Frontal cortex (tissue), 3 donors: ENCODE measurements at regions not wholly inside any gene's neighbourhood (a gene's known extent, or its start where the extent isn't known, plus 50 kb on each side); places are given as distances from the start of the nearest gene placed in this dataset.

Source experiments
- DNase-seq, 2 donors: peaks; one replicate each; pipeline ENCODE4 v3.0.0; 2012; ENCODE audit warnings: low spot score in 2 of 2
- FAIRE-seq: peaks from 2 replicates; lab custom pipeline; 2012; peaks lifted over from hg19 to GRCh38; lab: Jason Lieb, UNC
- donor health status: control.
- donor health status: control.
- donor health status: control.

GRCh38 chr7:12456506-12456905 is 52.8 kb upstream of the VWDE start:
- FAIRE-seq (no peak), DNase-seq (no peak)

GRCh38 chr7:12458520-12459131 is 55.0 kb upstream of the VWDE start:
- DNase-seq (no peak), FAIRE-seq (no peak)

- FAIRE-seq (no peak), DNase-seq (no peak)
These were observed 64.2 kb upstream of the VWDE start for GRCh38 chr7:12467837-12468236.

- DNase-seq (no peak), FAIRE-seq (no peak)
These were observed 65.9 kb upstream of the VWDE start for GRCh38 chr7:12469568-12469967.

- no peak for FAIRE-seq
These were observed 67.3 kb upstream of the VWDE start for GRCh38 chr7:12470930-12471329.

GRCh38 chr7:12474035-12474434 is 70.4 kb upstream of the VWDE start:
- FAIRE-seq, result no peak

More at GRCh38 chr7:12470930-12471329, 67.3 kb upstream of the VWDE start:
- DNase-seq, result no peak

GRCh38 chr7:12475362-12476063 is 71.8 kb upstream of the VWDE start:
- DNase-seq, result no peak
- no peak for FAIRE-seq

More at GRCh38 chr7:12474035-12474434, 70.4 kb upstream of the VWDE start:
- no peak for DNase-seq

GRCh38 chr7:12477620-12478019 is 74.0 kb upstream of the VWDE start:
- DNase-seq, result no peak
- no peak for FAIRE-seq

GRCh38 chr7:12481722-12482121 is 78.1 kb upstream of the VWDE start:
- no peak for DNase-seq
- no peak for FAIRE-seq

GRCh38 chr7:12485845-12486244 is 82.2 kb upstream of the VWDE start:
- DNase-seq (no peak), FAIRE-seq (no peak)

- DNase-seq (no peak), FAIRE-seq (no peak)
These were observed 82.2 kb upstream of the SCIN start for GRCh38 chr7:12488341-12488740.

GRCh38 chr7:12490107-12490688 is 80.3 kb upstream of the SCIN start:
- peak; percentile 21 for FAIRE-seq
- peak in 1 of 2 donors; percentile 24 for DNase-seq

- DNase-seq, result no peak
- FAIRE-seq, result no peak
These were observed 79.6 kb upstream of the SCIN start for GRCh38 chr7:12490940-12491339.

GRCh38 chr7:12491526-12491925 is 79.0 kb upstream of the SCIN start:
- no peak for FAIRE-seq

GRCh38 chr7:12493407-12493806 is 77.1 kb upstream of the SCIN start:
- FAIRE-seq (no peak), DNase-seq (no peak)

More at GRCh38 chr7:12491526-12491925, 79.0 kb upstream of the SCIN start:
- no peak for DNase-seq

- FAIRE-seq, result no peak
- DNase-seq, result no peak
These were observed 76.4 kb upstream of the SCIN start for GRCh38 chr7:12493863-12494686.

GRCh38 chr7:12494687-12495024 is 75.9 kb upstream of the SCIN start:
- FAIRE-seq (no peak), DNase-seq (no peak)

GRCh38 chr7:12496901-12497674 is 73.4 kb upstream of the SCIN start:
- peak; percentile 85 for FAIRE-seq
- peak in 1 of 2 donors; percentile 18 for DNase-seq

- FAIRE-seq (no peak), DNase-seq (no peak)
These were observed 66.4 kb upstream of the SCIN start for GRCh38 chr7:12504149-12504548.

- FAIRE-seq, result no peak
- DNase-seq, result no peak
These were observed 62.5 kb upstream of the SCIN start for GRCh38 chr7:12508005-12508404.
